DND-41 (cell line): ENCODE measurements at regions not wholly inside any gene's neighbourhood (a gene's known extent, or its start where the extent isn't known, plus 50 kb on each side); places are given as distances from the start of the nearest gene placed in this dataset.

Source experiments
- EZH2 ChIP-seq: IDR thresholded peaks from 3 replicates; pipeline ENCODE4 v1.6.1; 2012; ENCODE audit warnings: borderline replicate concordance, low read depth, mild to moderate bottlenecking, moderate library complexity, low read length, inconsistent platforms; ENCODE audit not compliant: severe bottlenecking
- TF ChIP-seq, protein P1 (sequence below): IDR thresholded peaks from 2 replicates; pipeline ENCODE4 v1.5.1; 2012; ENCODE audit warnings: borderline replicate concordance, low read length, moderate library complexity, mild to moderate bottlenecking; ENCODE audit not compliant: poor library complexity, severe bottlenecking; ENCODE audit errors: extremely low read depth

DNA sequence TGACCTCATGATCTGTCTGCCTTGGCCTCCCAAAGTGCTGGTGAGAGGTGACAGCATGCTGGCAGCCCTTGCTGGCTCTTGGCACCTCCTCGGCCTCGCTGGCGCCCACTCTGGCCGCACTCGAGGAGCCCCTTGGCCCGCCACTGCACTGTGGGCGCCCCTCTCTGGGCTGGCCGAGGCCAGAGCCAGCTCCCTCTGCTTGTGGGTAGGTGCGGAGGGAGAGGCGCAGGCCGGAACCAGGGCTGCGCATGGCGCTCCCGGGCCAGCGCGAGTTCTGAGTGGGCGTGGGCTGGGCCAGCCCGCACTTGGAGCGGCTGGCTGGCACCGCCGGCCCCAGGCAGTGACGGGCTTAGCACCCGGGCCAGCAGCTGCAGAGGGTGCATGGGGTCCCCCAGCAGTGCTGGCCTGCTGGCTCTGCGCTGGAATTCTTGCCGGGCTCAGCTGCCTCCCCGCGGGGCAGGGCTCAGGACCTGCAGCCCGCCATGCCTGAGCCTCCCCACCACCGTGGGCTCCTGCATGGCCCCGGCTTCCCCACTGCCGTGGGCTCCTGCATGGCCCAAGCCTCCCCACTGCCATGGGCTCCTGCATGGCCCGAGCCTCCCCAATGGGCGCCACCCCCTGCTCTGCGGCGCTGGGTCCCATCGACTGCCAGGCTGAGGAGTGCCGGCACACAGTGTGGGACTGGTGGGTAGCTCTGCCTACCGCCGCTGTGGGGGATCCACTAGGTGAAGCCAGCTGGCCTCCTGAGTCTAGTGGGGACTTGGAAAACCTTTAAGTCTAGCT lies 76.4 kb upstream of the OSBPL11 start:
- TF ChIP-seq, protein P1, sequence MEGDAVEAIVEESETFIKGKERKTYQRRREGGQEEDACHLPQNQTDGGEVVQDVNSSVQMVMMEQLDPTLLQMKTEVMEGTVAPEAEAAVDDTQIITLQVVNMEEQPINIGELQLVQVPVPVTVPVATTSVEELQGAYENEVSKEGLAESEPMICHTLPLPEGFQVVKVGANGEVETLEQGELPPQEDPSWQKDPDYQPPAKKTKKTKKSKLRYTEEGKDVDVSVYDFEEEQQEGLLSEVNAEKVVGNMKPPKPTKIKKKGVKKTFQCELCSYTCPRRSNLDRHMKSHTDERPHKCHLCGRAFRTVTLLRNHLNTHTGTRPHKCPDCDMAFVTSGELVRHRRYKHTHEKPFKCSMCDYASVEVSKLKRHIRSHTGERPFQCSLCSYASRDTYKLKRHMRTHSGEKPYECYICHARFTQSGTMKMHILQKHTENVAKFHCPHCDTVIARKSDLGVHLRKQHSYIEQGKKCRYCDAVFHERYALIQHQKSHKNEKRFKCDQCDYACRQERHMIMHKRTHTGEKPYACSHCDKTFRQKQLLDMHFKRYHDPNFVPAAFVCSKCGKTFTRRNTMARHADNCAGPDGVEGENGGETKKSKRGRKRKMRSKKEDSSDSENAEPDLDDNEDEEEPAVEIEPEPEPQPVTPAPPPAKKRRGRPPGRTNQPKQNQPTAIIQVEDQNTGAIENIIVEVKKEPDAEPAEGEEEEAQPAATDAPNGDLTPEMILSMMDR: no peak
- TF ChIP-seq EZH2: no peak
